ENCODE measurements at regions not wholly inside any gene's neighbourhood (a gene's known extent, or its start where the extent isn't known, plus 50 kb on each side); places are given as distances from the start of the nearest gene placed in this dataset.

DNA sequence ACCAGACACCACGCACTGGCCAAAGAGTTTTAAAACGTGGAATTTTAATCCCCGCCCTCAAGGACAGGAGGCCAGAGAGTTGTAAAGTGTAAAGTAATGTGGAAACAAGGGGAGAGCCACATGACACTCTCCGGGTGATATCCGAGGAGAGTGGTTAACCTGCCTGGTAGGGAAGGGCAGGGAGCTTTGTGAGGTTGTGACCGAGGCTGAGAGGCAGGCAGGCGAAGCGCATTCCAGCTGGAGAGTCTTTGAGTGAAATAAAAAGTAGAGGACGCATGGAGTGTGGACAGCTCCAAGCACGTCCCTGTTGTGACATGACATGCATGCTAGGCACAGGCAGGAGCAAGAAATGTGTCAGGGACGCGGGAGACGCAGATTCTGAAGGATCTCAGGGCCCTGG lies 539.5 kb downstream of the RNF144A start:
- TF ChIP-seq ZNF274 (IDR thresholded peaks at IDR 0.05; ENCODE audit: low read depth, low read length) (no peak), YY1 (IDR thresholded peaks at IDR 0.05; ENCODE audit: insufficient read depth, insufficient read length) (no peak), SUZ12 (IDR thresholded peaks at IDR 0.05; ENCODE audit: extremely low read depth, insufficient read depth, insufficient read length) (no peak)

All from NT2/D1 (cell line).